ENCODE measurements at regions not wholly inside any gene's neighbourhood (a gene's known extent, or its start where the extent isn't known, plus 50 kb on each side); places are given as distances from the start of the nearest gene placed in this dataset.

GRCh38 chr1:228810395-228810758 is 75.1 kb downstream of the RHOU start:
- Mint-ChIP-seq H3K9me3 (peaks cover 14% of the 10 kb centered on the region), H3K4me3 (peak overlapping the region; percentile 81), H3K27ac (peak overlapping the region; percentile 100), H3K27me3 (no peaks in the 10 kb centered on the region), H3K36me3 (no peaks in the 10 kb centered on the region), H3K4me1 (ENCODE audit: unreplicated experiment) (peaks cover 54% of the 10 kb centered on the region)
- TF ChIP-seq CTCF (conservative IDR thresholded peaks at IDR 0.05), result no peak
- no peak for DNase-seq (ENCODE audit: extremely low spot score, unreplicated experiment)

- peaks cover 50% of the 10 kb centered on the region for H3K4me1 Mint-ChIP-seq (ENCODE audit: unreplicated experiment)
- no peaks in the 10 kb centered on the region for H3K27me3 Mint-ChIP-seq
- peak overlapping the region; percentile 58 for H3K4me3 Mint-ChIP-seq
- peaks cover 14% of the 10 kb centered on the region for H3K9me3 Mint-ChIP-seq
- H3K27ac Mint-ChIP-seq, result peak overlapping the region; percentile 100
- no peaks in the 10 kb centered on the region for H3K36me3 Mint-ChIP-seq
- DNase-seq (ENCODE audit: extremely low spot score, unreplicated experiment), result no peak
- no peak for TF ChIP-seq CTCF (conservative IDR thresholded peaks at IDR 0.05)
Measured at GRCh38 chr1:228810878-228811711, 75.8 kb downstream of the RHOU start.

- Mint-ChIP-seq H3K9me3 (peaks cover 14% of the 10 kb centered on the region), H3K27ac (peak overlapping the region; percentile 100), H3K4me3 (no peak overlapping the region), H3K27me3 (no peaks in the 10 kb centered on the region), H3K4me1 (ENCODE audit: unreplicated experiment) (peaks cover 50% of the 10 kb centered on the region), H3K36me3 (no peaks in the 10 kb centered on the region)
- DNase-seq (ENCODE audit: extremely low spot score, unreplicated experiment), result no peak
- TF ChIP-seq CTCF (conservative IDR thresholded peaks at IDR 0.05), result no peak
Measured at GRCh38 chr1:228811712-228812305, 76.5 kb downstream of the RHOU start.

GRCh38 chr1:228812961-228813360 is 77.7 kb downstream of the RHOU start:
- Mint-ChIP-seq H3K4me1 (ENCODE audit: unreplicated experiment) (peaks cover 50% of the 10 kb centered on the region), H3K27ac (no peak overlapping the region), H3K27me3 (no peaks in the 10 kb centered on the region), H3K36me3 (no peaks in the 10 kb centered on the region), H3K4me3 (no peak overlapping the region), H3K9me3 (peaks cover 14% of the 10 kb centered on the region)
- no peak for DNase-seq (ENCODE audit: extremely low spot score, unreplicated experiment)
- no peak for TF ChIP-seq CTCF (conservative IDR thresholded peaks at IDR 0.05)

GRCh38 chr1:228814176-228814575 is 78.9 kb downstream of the RHOU start:
- TF ChIP-seq CTCF (conservative IDR thresholded peaks at IDR 0.05), result no peak
- Mint-ChIP-seq H3K27me3 (no peaks in the 10 kb centered on the region), H3K27ac (peak overlapping the region; percentile 84), H3K4me1 (ENCODE audit: unreplicated experiment) (peaks cover 44% of the 10 kb centered on the region), H3K4me3 (no peak overlapping the region), H3K9me3 (peaks cover 14% of the 10 kb centered on the region), H3K36me3 (no peaks in the 10 kb centered on the region)
- no peak for DNase-seq (ENCODE audit: extremely low spot score, unreplicated experiment)

All from type B pancreatic cell (in vitro differentiated cells).